K562 (cell line): ENCODE measurements at regions not wholly inside any gene's neighbourhood (a gene's known extent, or its start where the extent isn't known, plus 50 kb on each side); places are given as distances from the start of the nearest gene placed in this dataset.

Source experiments
- ATAC-seq: fragments of 200-7000 bp; cut with Tn5 transposase; 3 replicates; pipeline ENCODE4 v1.9.1; 2020; ENCODE audit warnings: moderate library complexity
- BruUV-seq: library from RNA; stranded (reverse); fragments of 400-500 nt; replicated peaks from 2 replicates; lab custom pipeline; 2021; lab: Mats Ljungman, UMichigan
- CTCF ChIA-PET: fragments of 300-600 bp; formaldehyde crosslinking; extraction: SDS; loops from one replicate; lab custom pipeline; 2021; ENCODE audit warnings: low intra/inter-chr PET ratio; lab: Yijun Ruan, JAX
- POLR2A ChIA-PET: fragments of 300-600, 350-650 bp; sonication (Branson Sonifier 250); formaldehyde crosslinking; extraction: SDS; loops from one replicate; lab custom pipeline; 2021; ENCODE audit warnings: antibody characterized with exemption, inconsistent platforms; lab: Yijun Ruan, JAX
- DNase-seq, 4 experiments: peaks; one replicate each; pipeline versions ENCODE4 v3.0.0 to v3.0.0-alpha.2; 2011 to 2018; ENCODE audit warnings: low spot score in 3 of 4, mixed read lengths in 3 of 4; ENCODE audit errors: extremely low read depth in 1 of 4
- FAIRE-seq: peaks from 2 replicates; lab custom pipeline; 2011; peaks lifted over from hg19 to GRCh38; lab: Jason Lieb, UNC
- H2AFZ ChIP-seq: 2 replicates; pipeline ENCODE4 v1.6.0; 2011; ENCODE audit warnings: low read depth, low read length, control low read depth, inconsistent platforms
- H3K27ac ChIP-seq: fragments of 200-600 bp; 3 replicates; pipeline ENCODE4 v1.8.0; 2011; ENCODE audit warnings: low read depth, mild to moderate bottlenecking, control low read depth, inconsistent platforms, low read length, moderate library complexity, mixed read lengths; ENCODE audit errors: extremely low read depth
- H3K27me3 ChIP-seq, 2 experiments: fragments of 300-600 bp in 1 of 2; 2 replicates in 1 of 2; 3 replicates in 1 of 2; pipeline versions ENCODE4 v1.6.0 to v1.8.0; 2011; ENCODE audit warnings: inconsistent platforms in 2 of 2, low read length in 2 of 2, mild to moderate bottlenecking in 1 of 2, mixed read lengths in 1 of 2, moderate library complexity in 1 of 2; ENCODE audit not compliant: control insufficient read depth in 2 of 2, insufficient read depth in 2 of 2
- H3K36me3 ChIP-seq: fragments of 300-600 bp; 3 replicates; pipeline ENCODE4 v1.8.0; 2011; ENCODE audit warnings: mild to moderate bottlenecking, low read length, inconsistent platforms; ENCODE audit not compliant: control insufficient read depth, insufficient read depth
- H3K4me1 ChIP-seq, 2 experiments: fragments of 200-600 bp in 1 of 2; replicated peaks in 1 of 2; 2 replicates in 1 of 2; 3 replicates in 1 of 2; pipeline versions ENCODE4 v1.5.1 to v1.8.0; 2011; ENCODE audit warnings: inconsistent platforms in 2 of 2, low read length in 2 of 2, mild to moderate bottlenecking in 1 of 2, mixed read lengths in 1 of 2, moderate library complexity in 1 of 2; ENCODE audit not compliant: control insufficient read depth in 2 of 2, insufficient read depth in 2 of 2
- H3K4me2 ChIP-seq: 2 replicates; pipeline ENCODE4 v1.6.1; 2011; ENCODE audit warnings: low read length, control low read depth, inconsistent platforms, mixed read lengths; ENCODE audit not compliant: insufficient read depth
- H3K4me3 ChIP-seq: fragments of 200-600 bp; sonication (generic), shearing (Covaris generic); 2 replicates; pipeline ENCODE4 v1.5.1; 2016; ENCODE audit warnings: control low read depth, inconsistent platforms
- H3K79me2 ChIP-seq: fragments of 200-600 bp; 3 replicates; pipeline ENCODE4 v1.8.0; 2011; ENCODE audit warnings: low read length, inconsistent platforms; ENCODE audit not compliant: control insufficient read depth, insufficient read depth
- H3K9ac ChIP-seq, 2 experiments: 2 replicates each; pipeline versions ENCODE4 v1.6.0 to v1.6.1; 2011; ENCODE audit warnings: low read depth in 2 of 2, low read length in 2 of 2, control low read depth in 1 of 2, inconsistent platforms in 1 of 2, mild to moderate bottlenecking in 1 of 2, mixed read lengths in 1 of 2; ENCODE audit not compliant: insufficient read depth in 1 of 2
- H3K9me1 ChIP-seq: one replicate; pipeline ENCODE4 v1.6.0; 2011; ENCODE audit warnings: inconsistent platforms, mild to moderate bottlenecking, low read length, moderate library complexity; ENCODE audit not compliant: control insufficient read depth, insufficient read depth
- H3K9me3 ChIP-seq: replicated peaks from 2 replicates; pipeline ENCODE4 v1.5.1; 2011; ENCODE audit warnings: low read depth, low read length, inconsistent platforms; ENCODE audit not compliant: control insufficient read depth, insufficient read depth
- H4K20me1 ChIP-seq: replicated peaks from 2 replicates; pipeline ENCODE4 v1.6.1; 2011; ENCODE audit warnings: low read length, inconsistent platforms, mixed read lengths; ENCODE audit not compliant: control insufficient read depth, insufficient read depth
- FIP1L1 ChIP-seq: fragments of 200-400 bp; formaldehyde crosslinking; IDR thresholded peaks from 2 replicates; pipeline ENCODE4 v1.6.1; 2018; ENCODE audit warnings: mild to moderate bottlenecking, low read depth, low read length; ENCODE audit not compliant: poor library complexity, severe bottlenecking
- NFE2L1 ChIP-seq: fragments of 450-650 bp; IDR thresholded peaks from 2 replicates; pipeline ENCODE4 v1.6.1; 2016; ENCODE audit warnings: missing genetic modification characterization, low read depth, mild to moderate bottlenecking, missing compliant biosample characterization, moderate library complexity, borderline replicate concordance
- NFYB ChIP-seq: IDR thresholded peaks from 2 replicates; pipeline ENCODE4 v1.6.1; 2011; ENCODE audit warnings: mild to moderate bottlenecking, moderate library complexity; ENCODE audit not compliant: insufficient read length; ENCODE audit errors: extremely low read depth
- NONO ChIP-seq, 2 experiments: fragments of 200-400 bp in 1 of 2; fragments of 450-650 bp in 1 of 2; formaldehyde crosslinking in 1 of 2; IDR thresholded peaks; 2 replicates each; pipeline ENCODE4 v1.6.1; 2017; ENCODE audit warnings: low read depth in 2 of 2, mild to moderate bottlenecking in 2 of 2, moderate library complexity in 2 of 2, low read length in 1 of 2
- POLR2B ChIP-seq: fragments of 450-650 bp; IDR thresholded peaks from 2 replicates; pipeline ENCODE4 v1.6.1; 2018; ENCODE audit warnings: low read depth; ENCODE audit not compliant: partially characterized antibody
- SAFB ChIP-seq: fragments of 200-400 bp; formaldehyde crosslinking; IDR thresholded peaks from 2 replicates; pipeline ENCODE4 v1.6.1; 2017; ENCODE audit warnings: low read depth, low read length, borderline replicate concordance
- STAT5B ChIP-seq: fragments of 250-450 bp; sonication (Bioruptor Pico); IDR thresholded peaks from 2 replicates; pipeline ENCODE4 v1.8.0; 2021; ENCODE audit warnings: mild to moderate bottlenecking, inconsistent platforms
- ZNF384 ChIP-seq: IDR thresholded peaks from 2 replicates; pipeline ENCODE4 v1.6.1; 2012; ENCODE audit warnings: low read depth, low read length, improper control_type of control experiment
- ZNF512 ChIP-seq: IDR thresholded peaks from 2 replicates; pipeline ENCODE4 v1.6.1; 2016; ENCODE audit warnings: missing genetic modification characterization, missing compliant biosample characterization
- ZNF57 ChIP-seq: fragments of 450-650 bp; formaldehyde crosslinking; IDR thresholded peaks from 2 replicates; pipeline ENCODE4 v1.4.0; 2020; ENCODE audit warnings: mild to moderate bottlenecking, moderate library complexity
- WGBS: fragments of 100-300 bp; shearing (Covaris generic); methylation state at CpG from one replicate; pipeline ENCODE4 v1.1.6; 2016; ENCODE audit warnings: low coverage, mixed read lengths; ENCODE audit not compliant: insufficient coverage; ENCODE audit errors: missing lambda C conversion rate; 5-methylcytosine and 5-hydroxymethylcytosine counted together
- in situ Hi-C: fragments of 300-500 bp; cut with MboI; formaldehyde crosslinking; loops from 4 replicates; pipeline ENCODE4 v1.15.0; 2018; ENCODE audit warnings: inconsistent platforms, mixed read lengths
- intact Hi-C: fragments of 100-400 bp; cut with micrococcal nuclease; formaldehyde crosslinking; loops from 2 replicates; pipeline ENCODE4 v1.14.2; 2022
- TF ChIP-seq, protein P1 (sequence below): fragments of 450-650 bp; IDR thresholded peaks from 2 replicates; pipeline ENCODE4 v1.6.1; 2018; ENCODE audit not compliant: partially characterized antibody
- TF ChIP-seq, protein P2 (sequence below): fragments of 250-450 bp; sonication (Bioruptor Pico); IDR thresholded peaks from 2 replicates; pipeline ENCODE4 v1.4.0; 2020

DNA sequence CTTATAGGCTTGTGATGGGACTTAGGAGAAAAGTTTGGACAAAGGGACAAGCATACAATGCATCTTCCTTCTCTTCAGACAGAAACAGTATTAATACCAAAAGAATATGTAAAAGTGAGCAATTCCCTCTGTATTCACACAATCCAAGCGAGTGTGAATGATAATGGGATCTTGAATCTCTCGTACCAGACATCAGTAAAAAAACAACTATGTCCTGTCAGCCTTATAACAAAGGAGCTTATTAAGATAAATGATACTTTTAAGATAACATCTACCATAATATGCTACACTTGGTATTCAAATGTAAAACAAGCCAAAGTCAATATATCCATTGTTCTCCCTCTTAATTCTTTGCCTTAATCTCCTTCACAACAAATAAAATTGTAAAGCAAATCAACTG, 288.6 kb upstream of the CNTN6 start:
- H3K4me1 ChIP-seq = no peaks in the 10 kb centered on the region
- H3K27ac ChIP-seq = no peak overlapping the region
- H3K9me1 ChIP-seq = no peaks in the 10 kb centered on the region
- H3K4me2 ChIP-seq = no peak overlapping the region
- no peak for FAIRE-seq
- ChIA-PET POLR2A (no interaction called here), CTCF (no interaction called here)
- no peaks in the 10 kb centered on the region for H3K36me3 ChIP-seq
- WGBS = 0% methylated on average over 2 of the region's 2 CpGs
- no TSS peak for BruUV-seq
- in situ Hi-C loops (no loop called here), intact Hi-C loops (no loop called here)
- no peaks in the 10 kb centered on the region for H3K79me2 ChIP-seq
- no peaks in the 10 kb centered on the region; the same call in none of the 2 replicates for H3K9me3 ChIP-seq
- H3K9ac ChIP-seq = no peak overlapping the region
- no peak for ATAC-seq
- no peak overlapping the region for H3K4me3 ChIP-seq
- DNase-seq = no peak
- no peaks in the 10 kb centered on the region for H4K20me1 ChIP-seq
- H2AFZ ChIP-seq = no peak overlapping the region
- H3K27me3 ChIP-seq = no peaks in the 10 kb centered on the region
- no peak for TF ChIP-seq ZNF384
- TF ChIP-seq NONO (IDR thresholded peaks at IDR 0.05; ENCODE audit: low read depth in 2 of 2, low read length in 1 of 2) = no peak
- TF ChIP-seq NFYB = no peak
- TF ChIP-seq ZNF512 (tag) = no peak
- no peak for TF ChIP-seq ZNF57 (CRISPR knock-in tag)
- no peak for TF ChIP-seq POLR2B
- TF ChIP-seq, protein P1, sequence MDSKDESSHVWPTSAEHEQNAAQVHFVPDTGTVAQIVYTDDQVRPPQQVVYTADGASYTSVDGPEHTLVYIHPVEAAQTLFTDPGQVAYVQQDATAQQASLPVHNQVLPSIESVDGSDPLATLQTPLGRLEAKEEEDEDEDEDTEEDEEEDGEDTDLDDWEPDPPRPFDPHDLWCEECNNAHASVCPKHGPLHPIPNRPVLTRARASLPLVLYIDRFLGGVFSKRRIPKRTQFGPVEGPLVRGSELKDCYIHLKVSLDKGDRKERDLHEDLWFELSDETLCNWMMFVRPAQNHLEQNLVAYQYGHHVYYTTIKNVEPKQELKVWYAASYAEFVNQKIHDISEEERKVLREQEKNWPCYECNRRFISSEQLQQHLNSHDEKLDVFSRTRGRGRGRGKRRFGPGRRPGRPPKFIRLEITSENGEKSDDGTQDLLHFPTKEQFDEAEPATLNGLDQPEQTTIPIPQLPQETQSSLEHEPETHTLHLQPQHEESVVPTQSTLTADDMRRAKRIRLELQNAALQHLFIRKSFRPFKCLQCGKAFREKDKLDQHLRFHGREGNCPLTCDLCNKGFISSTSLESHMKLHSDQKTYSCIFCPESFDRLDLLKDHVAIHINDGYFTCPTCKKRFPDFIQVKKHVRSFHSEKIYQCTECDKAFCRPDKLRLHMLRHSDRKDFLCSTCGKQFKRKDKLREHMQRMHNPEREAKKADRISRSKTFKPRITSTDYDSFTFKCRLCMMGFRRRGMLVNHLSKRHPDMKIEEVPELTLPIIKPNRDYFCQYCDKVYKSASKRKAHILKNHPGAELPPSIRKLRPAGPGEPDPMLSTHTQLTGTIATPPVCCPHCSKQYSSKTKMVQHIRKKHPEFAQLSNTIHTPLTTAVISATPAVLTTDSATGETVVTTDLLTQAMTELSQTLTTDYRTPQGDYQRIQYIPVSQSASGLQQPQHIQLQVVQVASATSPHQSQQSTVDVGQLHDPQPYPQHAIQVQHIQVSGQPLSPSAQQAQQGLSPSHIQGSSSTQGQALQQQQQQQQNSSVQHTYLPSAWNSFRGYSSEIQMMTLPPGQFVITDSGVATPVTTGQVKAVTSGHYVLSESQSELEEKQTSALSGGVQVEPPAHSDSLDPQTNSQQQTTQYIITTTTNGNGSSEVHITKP = no peak
- TF ChIP-seq, protein P2, sequence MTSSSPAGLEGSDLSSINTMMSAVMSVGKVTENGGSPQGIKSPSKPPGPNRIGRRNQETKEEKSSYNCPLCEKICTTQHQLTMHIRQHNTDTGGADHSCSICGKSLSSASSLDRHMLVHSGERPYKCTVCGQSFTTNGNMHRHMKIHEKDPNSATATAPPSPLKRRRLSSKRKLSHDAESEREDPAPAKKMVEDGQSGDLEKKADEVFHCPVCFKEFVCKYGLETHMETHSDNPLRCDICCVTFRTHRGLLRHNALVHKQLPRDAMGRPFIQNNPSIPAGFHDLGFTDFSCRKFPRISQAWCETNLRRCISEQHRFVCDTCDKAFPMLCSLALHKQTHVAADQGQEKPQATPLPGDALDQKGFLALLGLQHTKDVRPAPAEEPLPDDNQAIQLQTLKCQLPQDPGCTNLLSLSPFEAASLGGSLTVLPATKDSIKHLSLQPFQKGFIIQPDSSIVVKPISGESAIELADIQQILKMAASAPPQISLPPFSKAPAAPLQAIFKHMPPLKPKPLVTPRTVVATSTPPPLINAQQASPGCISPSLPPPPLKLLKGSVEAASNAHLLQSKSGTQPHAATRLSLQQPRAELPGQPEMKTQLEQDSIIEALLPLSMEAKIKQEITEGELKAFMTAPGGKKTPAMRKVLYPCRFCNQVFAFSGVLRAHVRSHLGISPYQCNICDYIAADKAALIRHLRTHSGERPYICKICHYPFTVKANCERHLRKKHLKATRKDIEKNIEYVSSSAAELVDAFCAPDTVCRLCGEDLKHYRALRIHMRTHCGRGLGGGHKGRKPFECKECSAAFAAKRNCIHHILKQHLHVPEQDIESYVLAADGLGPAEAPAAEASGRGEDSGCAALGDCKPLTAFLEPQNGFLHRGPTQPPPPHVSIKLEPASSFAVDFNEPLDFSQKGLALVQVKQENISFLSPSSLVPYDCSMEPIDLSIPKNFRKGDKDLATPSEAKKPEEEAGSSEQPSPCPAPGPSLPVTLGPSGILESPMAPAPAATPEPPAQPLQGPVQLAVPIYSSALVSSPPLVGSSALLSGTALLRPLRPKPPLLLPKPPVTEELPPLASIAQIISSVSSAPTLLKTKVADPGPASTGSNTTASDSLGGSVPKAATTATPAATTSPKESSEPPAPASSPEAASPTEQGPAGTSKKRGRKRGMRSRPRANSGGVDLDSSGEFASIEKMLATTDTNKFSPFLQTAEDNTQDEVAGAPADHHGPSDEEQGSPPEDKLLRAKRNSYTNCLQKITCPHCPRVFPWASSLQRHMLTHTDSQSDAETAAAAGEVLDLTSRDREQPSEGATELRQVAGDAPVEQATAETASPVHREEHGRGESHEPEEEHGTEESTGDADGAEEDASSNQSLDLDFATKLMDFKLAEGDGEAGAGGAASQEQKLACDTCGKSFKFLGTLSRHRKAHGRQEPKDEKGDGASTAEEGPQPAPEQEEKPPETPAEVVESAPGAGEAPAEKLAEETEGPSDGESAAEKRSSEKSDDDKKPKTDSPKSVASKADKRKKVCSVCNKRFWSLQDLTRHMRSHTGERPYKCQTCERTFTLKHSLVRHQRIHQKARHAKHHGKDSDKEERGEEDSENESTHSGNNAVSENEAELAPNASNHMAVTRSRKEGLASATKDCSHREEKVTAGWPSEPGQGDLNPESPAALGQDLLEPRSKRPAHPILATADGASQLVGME (CRISPR knock-in tag) = no peak
- no peak for TF ChIP-seq STAT5B
- no peak for TF ChIP-seq SAFB
- no peak for TF ChIP-seq FIP1L1
- no peak for TF ChIP-seq NFE2L1
